MCF 10A (cell line): ENCODE measurements at regions not wholly inside any gene's neighbourhood (a gene's known extent, or its start where the extent isn't known, plus 50 kb on each side); places are given as distances from the start of the nearest gene placed in this dataset.
A peak's percentile ranks its signal among the peaks of the same experiment; 100 is the strongest.

Experiments
- BruUV-seq: library from RNA; stranded (reverse); fragments of 400-500 nt; replicated peaks from 2 replicates; lab custom pipeline; 2021; lab: Mats Ljungman, UMichigan
- CTCF ChIA-PET: fragments of 300-600 bp; sonication (Branson Sonifier 250); formaldehyde crosslinking; extraction: SDS; loops from one replicate; lab custom pipeline; 2021; ENCODE audit warnings: antibody characterized with exemption, inconsistent platforms; lab: Yijun Ruan, JAX
- POLR2A ChIA-PET: fragments of 300-600, 350-650 bp; sonication (Branson Sonifier 250); formaldehyde crosslinking; extraction: SDS; loops from one replicate; lab custom pipeline; 2020; ENCODE audit warnings: antibody characterized with exemption, inconsistent platforms; lab: Yijun Ruan, JAX
- DNase-seq: peaks from one replicate; pipeline ENCODE4 v3.0.0-alpha.2; 2018; ENCODE audit not compliant: unreplicated experiment
- H3K27ac Mint-ChIP-seq: one replicate; pipeline ENCODE4 v1.8.0; 2022; ENCODE audit warnings: mild to moderate bottlenecking, low read depth, mixed read lengths; ENCODE audit not compliant: unreplicated experiment
- H3K27me3 Mint-ChIP-seq: one replicate; pipeline ENCODE4 v1.8.0; 2022; ENCODE audit warnings: mixed read lengths; ENCODE audit not compliant: insufficient read depth, unreplicated experiment
- H3K36me3 Mint-ChIP-seq: one replicate; pipeline ENCODE4 v1.8.0; 2022; ENCODE audit warnings: mild to moderate bottlenecking, moderate library complexity, mixed read lengths; ENCODE audit not compliant: insufficient read depth, unreplicated experiment
- H3K4me1 Mint-ChIP-seq: one replicate; pipeline ENCODE4 v1.8.0; 2022; ENCODE audit warnings: mixed read lengths; ENCODE audit not compliant: insufficient read depth, unreplicated experiment
- H3K4me3 Mint-ChIP-seq: one replicate; pipeline ENCODE4 v1.8.0; 2022; ENCODE audit warnings: mild to moderate bottlenecking, moderate library complexity, mixed read lengths; ENCODE audit not compliant: unreplicated experiment
- H3K9me3 Mint-ChIP-seq: one replicate; pipeline ENCODE4 v1.8.0; 2022; ENCODE audit warnings: mixed read lengths; ENCODE audit not compliant: unreplicated experiment
- CTCF ChIP-seq: fragments of 200-600 bp; IDR thresholded peaks from one replicate; pipeline ENCODE4 v1.8.0; 2022; ENCODE audit warnings: antibody characterized with exemption, mild to moderate bottlenecking; ENCODE audit not compliant: unreplicated experiment
- intact Hi-C: fragments of 100-400 bp; cut with micrococcal nuclease; formaldehyde crosslinking; loops from 2 replicates; pipeline ENCODE4 v1.14.1; 2022

- H3K4me1 Mint-ChIP-seq: peaks cover 6% of the 10 kb centered on the region
- no peaks in the 10 kb centered on the region for H3K27me3 Mint-ChIP-seq
- no peak for DNase-seq
- no TSS peak for BruUV-seq
- CTCF ChIA-PET: no interaction called here
- no peak overlapping the region for H3K27ac Mint-ChIP-seq
- intact Hi-C loops: no loop called here
- POLR2A ChIA-PET: no interaction called here
- no peak overlapping the region for H3K4me3 Mint-ChIP-seq
- no peak for TF ChIP-seq CTCF
- H3K36me3 Mint-ChIP-seq: no peaks in the 10 kb centered on the region
- no peaks in the 10 kb centered on the region for H3K9me3 Mint-ChIP-seq
These were observed 406.3 kb upstream of the CPEB2 start for GRCh38 chr4:14596028-14596427.

GRCh38 chr4:14596437-14596836 is 405.8 kb upstream of the CPEB2 start:
- BruUV-seq: no TSS peak
- peaks cover 6% of the 10 kb centered on the region for H3K4me1 Mint-ChIP-seq
- no peaks in the 10 kb centered on the region for H3K36me3 Mint-ChIP-seq
- ChIA-PET POLR2A (no interaction called here), CTCF (no interaction called here)
- no peaks in the 10 kb centered on the region for H3K9me3 Mint-ChIP-seq
- intact Hi-C loops: no loop called here
- TF ChIP-seq CTCF: no peak
- DNase-seq: no peak
- no peak overlapping the region for H3K27ac Mint-ChIP-seq
- no peak overlapping the region for H3K4me3 Mint-ChIP-seq
- H3K27me3 Mint-ChIP-seq: no peaks in the 10 kb centered on the region

GRCh38 chr4:14596904-14597303 is 405.4 kb upstream of the CPEB2 start:
- ChIA-PET POLR2A (no interaction called here), CTCF (no interaction called here)
- Mint-ChIP-seq H3K27ac (no peak overlapping the region), H3K36me3 (no peaks in the 10 kb centered on the region), H3K4me1 (peaks cover 6% of the 10 kb centered on the region), H3K4me3 (no peak overlapping the region), H3K27me3 (no peaks in the 10 kb centered on the region), H3K9me3 (no peaks in the 10 kb centered on the region)
- no peak for TF ChIP-seq CTCF
- no TSS peak for BruUV-seq
- DNase-seq: peak; percentile 7
- intact Hi-C loops: no loop called here

GRCh38 chr4:14602206-14602605 is 400.1 kb upstream of the CPEB2 start:
- BruUV-seq: no TSS peak
- ChIA-PET CTCF (no interaction called here), POLR2A (no interaction called here)
- Mint-ChIP-seq H3K36me3 (no peaks in the 10 kb centered on the region), H3K27me3 (no peaks in the 10 kb centered on the region), H3K4me3 (no peak overlapping the region), H3K4me1 (peaks cover 5% of the 10 kb centered on the region), H3K9me3 (no peaks in the 10 kb centered on the region), H3K27ac (no peak overlapping the region)
- TF ChIP-seq CTCF: no peak
- intact Hi-C loops: loop anchor here (10.0 kb wide), 1 partner anchor 403 kb away; the partner anchor contains the start of gene CPEB2
- DNase-seq: no peak
